MCF 10A (cell line): ENCODE measurements at regions not wholly inside any gene's neighbourhood (a gene's known extent, or its start where the extent isn't known, plus 50 kb on each side); places are given as distances from the start of the nearest gene placed in this dataset.

Source experiments
- BruUV-seq: library from RNA; stranded (reverse); fragments of 400-500 nt; replicated peaks from 2 replicates; lab custom pipeline; 2021; lab: Mats Ljungman, UMichigan
- CTCF ChIA-PET: fragments of 300-600 bp; sonication (Branson Sonifier 250); formaldehyde crosslinking; extraction: SDS; loops from one replicate; lab custom pipeline; 2021; ENCODE audit warnings: antibody characterized with exemption, inconsistent platforms; lab: Yijun Ruan, JAX
- POLR2A ChIA-PET: fragments of 300-600, 350-650 bp; sonication (Branson Sonifier 250); formaldehyde crosslinking; extraction: SDS; loops from one replicate; lab custom pipeline; 2020; ENCODE audit warnings: antibody characterized with exemption, inconsistent platforms; lab: Yijun Ruan, JAX
- DNase-seq: peaks from one replicate; pipeline ENCODE4 v3.0.0-alpha.2; 2018; ENCODE audit not compliant: unreplicated experiment
- H3K27ac Mint-ChIP-seq: one replicate; pipeline ENCODE4 v1.8.0; 2022; ENCODE audit warnings: mild to moderate bottlenecking, low read depth, mixed read lengths; ENCODE audit not compliant: unreplicated experiment
- H3K27me3 Mint-ChIP-seq: one replicate; pipeline ENCODE4 v1.8.0; 2022; ENCODE audit warnings: mixed read lengths; ENCODE audit not compliant: insufficient read depth, unreplicated experiment
- H3K36me3 Mint-ChIP-seq: one replicate; pipeline ENCODE4 v1.8.0; 2022; ENCODE audit warnings: mild to moderate bottlenecking, moderate library complexity, mixed read lengths; ENCODE audit not compliant: insufficient read depth, unreplicated experiment
- H3K4me1 Mint-ChIP-seq: one replicate; pipeline ENCODE4 v1.8.0; 2022; ENCODE audit warnings: mixed read lengths; ENCODE audit not compliant: insufficient read depth, unreplicated experiment
- H3K4me3 Mint-ChIP-seq: one replicate; pipeline ENCODE4 v1.8.0; 2022; ENCODE audit warnings: mild to moderate bottlenecking, moderate library complexity, mixed read lengths; ENCODE audit not compliant: unreplicated experiment
- H3K9me3 Mint-ChIP-seq: one replicate; pipeline ENCODE4 v1.8.0; 2022; ENCODE audit warnings: mixed read lengths; ENCODE audit not compliant: unreplicated experiment
- CTCF ChIP-seq: fragments of 200-600 bp; IDR thresholded peaks from one replicate; pipeline ENCODE4 v1.8.0; 2022; ENCODE audit warnings: antibody characterized with exemption, mild to moderate bottlenecking; ENCODE audit not compliant: unreplicated experiment
- intact Hi-C: fragments of 100-400 bp; cut with micrococcal nuclease; formaldehyde crosslinking; loops from 2 replicates; pipeline ENCODE4 v1.14.1; 2022

GRCh38 chr16:85274501-85274900, 162.2 kb upstream of the CIBAR2 start:
- ChIA-PET CTCF (interaction anchor here (0.5 to 4.6 kb wide), 22 partner anchors 8 to 713 kb away, joined by 3 to 41 read pairs (median 4); no protein-coding TSS in a partner anchor), POLR2A (no interaction called here)
- H3K4me1 Mint-ChIP-seq = no peaks in the 10 kb centered on the region
- intact Hi-C loops = loop anchor here (2.0 kb wide), 1 partner anchor 56 kb away; no protein-coding TSS in a partner anchor
- no peaks in the 10 kb centered on the region for H3K27me3 Mint-ChIP-seq
- H3K36me3 Mint-ChIP-seq = no peaks in the 10 kb centered on the region
- H3K9me3 Mint-ChIP-seq = no peaks in the 10 kb centered on the region
- no peak overlapping the region for H3K27ac Mint-ChIP-seq
- TF ChIP-seq CTCF = no peak
- no peak for DNase-seq
- no peak overlapping the region for H3K4me3 Mint-ChIP-seq
- BruUV-seq = no TSS peak

GRCh38 chr16:85274924-85275323, 162.7 kb upstream of the CIBAR2 start:
- no peak overlapping the region for H3K27ac Mint-ChIP-seq
- BruUV-seq = no TSS peak
- no peaks in the 10 kb centered on the region for H3K9me3 Mint-ChIP-seq
- POLR2A ChIA-PET = interaction anchor here (0.6 to 1.3 kb wide), 2 partner anchors 44 to 121 kb away, joined by 3 to 4 read pairs; no protein-coding TSS in a partner anchor
- H3K27me3 Mint-ChIP-seq = no peaks in the 10 kb centered on the region
- no peaks in the 10 kb centered on the region for H3K36me3 Mint-ChIP-seq
- no peak for TF ChIP-seq CTCF
- H3K4me1 Mint-ChIP-seq = no peaks in the 10 kb centered on the region
- CTCF ChIA-PET = interaction anchor here (0.5 to 4.6 kb wide), 38 partner anchors 9 to 746 kb away, joined by 3 to 41 read pairs (median 4); partner anchors contain the start of gene CIBAR2
- DNase-seq = no peak
- intact Hi-C loops = loop anchor here (1.0 to 5.0 kb wide), 4 partner anchors 56 to 442 kb away; no protein-coding TSS in a partner anchor
- H3K4me3 Mint-ChIP-seq = no peak overlapping the region

GRCh38 chr16:85275533-85276249, 163.4 kb upstream of the CIBAR2 start:
- no peaks in the 10 kb centered on the region for H3K36me3 Mint-ChIP-seq
- DNase-seq = peak; percentile 70
- H3K4me3 Mint-ChIP-seq = no peak overlapping the region
- intact Hi-C loops = loop anchor here (1.0 to 5.0 kb wide), 4 partner anchors 55 to 442 kb away; no protein-coding TSS in a partner anchor
- CTCF ChIA-PET = interaction anchor here (0.5 to 4.6 kb wide), 44 partner anchors 8 to 712 kb away, joined by 3 to 41 read pairs (median 4); partner anchors contain the start of gene CIBAR2
- peak; percentile 89 for TF ChIP-seq CTCF
- POLR2A ChIA-PET = interaction anchor here (0.6 to 1.3 kb wide), 2 partner anchors 45 to 120 kb away, joined by 3 to 4 read pairs; no protein-coding TSS in a partner anchor
- no peak overlapping the region for H3K27ac Mint-ChIP-seq
- no peaks in the 10 kb centered on the region for H3K27me3 Mint-ChIP-seq
- H3K4me1 Mint-ChIP-seq = no peaks in the 10 kb centered on the region
- H3K9me3 Mint-ChIP-seq = no peaks in the 10 kb centered on the region
- no TSS peak for BruUV-seq

- no peaks in the 10 kb centered on the region for H3K36me3 Mint-ChIP-seq
- no peak overlapping the region for H3K27ac Mint-ChIP-seq
- no peaks in the 10 kb centered on the region for H3K9me3 Mint-ChIP-seq
- ChIA-PET CTCF (interaction anchor here (0.5 to 4.6 kb wide), 32 partner anchors 8 to 443 kb away, joined by 3 to 41 read pairs (median 5); partner anchors contain the start of gene CIBAR2), POLR2A (interaction anchor here (1.3 kb wide), 1 partner anchor 120 kb away, joined by 3 read pairs; no protein-coding TSS in a partner anchor)
- H3K4me3 Mint-ChIP-seq = no peak overlapping the region
- no TSS peak for BruUV-seq
- no peaks in the 10 kb centered on the region for H3K4me1 Mint-ChIP-seq
- intact Hi-C loops = loop anchor here (5.0 kb wide), 1 partner anchor 441 kb away; no protein-coding TSS in a partner anchor
- no peaks in the 10 kb centered on the region for H3K27me3 Mint-ChIP-seq
- no peak for DNase-seq
- no peak for TF ChIP-seq CTCF
Observed at GRCh38 chr16:85276258-85276657, 164.0 kb upstream of the CIBAR2 start.
